B cell (primary cell): ENCODE measurements at regions not wholly inside any gene's neighbourhood (a gene's known extent, or its start where the extent isn't known, plus 50 kb on each side); places are given as distances from the start of the nearest gene placed in this dataset.

Source experiments
- ATAC-seq: fragments of 200-7000 bp; cut with Tn5 transposase; one replicate; pipeline ENCODE4 v1.10.0; 2021; ENCODE audit warnings: low read depth, mild to moderate bottlenecking, moderate number of reproducible peaks, moderate library complexity
- CTCF ChIA-PET: fragments of 350-600 bp; sonication (Branson Sonifier 250); formaldehyde crosslinking; loops from one replicate; lab custom pipeline; 2021; ENCODE audit warnings: antibody characterized with exemption, inconsistent platforms; lab: Charles Lee
- POLR2A ChIA-PET: fragments of 350-600 bp; sonication (Branson Sonifier 250); formaldehyde crosslinking; loops from one replicate; lab custom pipeline; 2021; ENCODE audit warnings: antibody characterized with exemption; lab: Charles Lee
- DNase-seq: peaks from one replicate; pipeline ENCODE4 v3.0.0; 2013
- H2AFZ ChIP-seq: 2 replicates; pipeline ENCODE4 v1.6.1; 2012; ENCODE audit warnings: mild to moderate bottlenecking, low read depth, low read length; ENCODE audit not compliant: insufficient read depth, poor library complexity, severe bottlenecking
- H3K27ac ChIP-seq, 2 donors: 1 replicate in 1 of 2; 2 replicates in 1 of 2; pipeline ENCODE4 v1.5.1; 2012 to 2013; ENCODE audit warnings: low read length in 2 of 2, mild to moderate bottlenecking in 2 of 2, moderate library complexity in 1 of 2
- H3K27me3 ChIP-seq, 4 experiments: fragments of 200-600 bp in 1 of 4; sonication (generic) in 1 of 4; replicated peaks in 1 of 4; 1 replicate in 2 of 4; 2 replicates in 2 of 4; pipeline versions ENCODE4 v1.6.1 to v1.7.0; 2013 to 2016; ENCODE audit warnings: low read length in 3 of 4, mild to moderate bottlenecking in 2 of 4, mixed read lengths in 1 of 4, moderate library complexity in 1 of 4; ENCODE audit not compliant: insufficient read depth in 4 of 4, control insufficient read depth in 3 of 4; ENCODE audit errors: control extremely low read depth in 1 of 4
- H3K36me3 ChIP-seq, 2 experiments: replicated peaks in 1 of 2; 1 replicate in 1 of 2; 2 replicates in 1 of 2; pipeline versions ENCODE4 v1.6.1 to v1.7.1; 2013; ENCODE audit warnings: low read length in 1 of 2; ENCODE audit not compliant: insufficient read depth in 2 of 2, control insufficient read depth in 1 of 2; ENCODE audit errors: control extremely low read depth in 1 of 2, extremely low read depth in 1 of 2
- H3K4me1 ChIP-seq, 2 donors: fragments of 200-600 bp in 1 of 2; sonication (generic) in 1 of 2; 1 replicate in 1 of 2; 2 replicates in 1 of 2; pipeline versions ENCODE4 v1.5.1 to v1.6.1; 2013 to 2017; ENCODE audit warnings: low read length in 2 of 2; ENCODE audit not compliant: control insufficient read depth in 2 of 2, insufficient read depth in 2 of 2
- H3K4me2 ChIP-seq: replicated peaks from 2 replicates; pipeline ENCODE3; 2012; ENCODE audit warnings: mild to moderate bottlenecking, low read depth, low read length; ENCODE audit not compliant: poor library complexity, severe bottlenecking
- H3K4me3 ChIP-seq, 5 experiments: fragments of 200-600 bp in 1 of 5; sonication (generic) in 1 of 5; 1 replicate in 3 of 5; 2 replicates in 2 of 5; pipeline versions ENCODE4 v1.5.1 to v1.7.0; 2011 to 2016; ENCODE audit warnings: low read length in 4 of 5, mild to moderate bottlenecking in 4 of 5, low read depth in 2 of 5, control low read depth in 1 of 5, moderate library complexity in 1 of 5; ENCODE audit not compliant: insufficient read depth in 1 of 5; ENCODE audit errors: control extremely low read depth in 1 of 5, extremely low read depth in 1 of 5
- H3K79me2 ChIP-seq: fragments of 200-600 bp; sonication (generic); one replicate; pipeline ENCODE4 v1.6.0; 2016; ENCODE audit warnings: low read length; ENCODE audit not compliant: control insufficient read depth, insufficient read depth
- H3K9ac ChIP-seq: fragments of 200-600 bp; sonication (generic); 2 replicates; pipeline ENCODE4 v1.6.1; 2017; ENCODE audit warnings: mild to moderate bottlenecking, low read length, moderate library complexity
- H3K9me3 ChIP-seq, 3 donors: one replicate each; pipeline versions ENCODE4 v1.6.1 to v1.7.1; 2013; ENCODE audit warnings: low read length in 2 of 3; ENCODE audit not compliant: control insufficient read depth in 2 of 3, insufficient read depth in 1 of 3; ENCODE audit errors: control extremely low read depth in 1 of 3
- H4K20me1 ChIP-seq: 2 replicates; pipeline ENCODE4 v1.6.0; 2012; ENCODE audit warnings: mild to moderate bottlenecking, low read length; ENCODE audit not compliant: insufficient read depth, control insufficient read depth, poor library complexity, severe bottlenecking
- H3K27ac Mint-ChIP-seq: one replicate; pipeline ENCODE4 v1.8.0; 2021; ENCODE audit warnings: mixed read lengths
- H3K27me3 Mint-ChIP-seq: one replicate; pipeline ENCODE4 v1.8.0; 2021; ENCODE audit warnings: mixed read lengths
- H3K4me1 Mint-ChIP-seq: one replicate; pipeline ENCODE4 v1.8.0; 2021; ENCODE audit warnings: mixed read lengths
- H3K4me3 Mint-ChIP-seq: one replicate; pipeline ENCODE4 v1.8.0; 2021; ENCODE audit warnings: mixed read lengths
- H3K9me3 Mint-ChIP-seq: one replicate; pipeline ENCODE4 v1.8.0; 2022; ENCODE audit warnings: mixed read lengths; ENCODE audit not compliant: insufficient read depth
- CTCF ChIP-seq: fragments of 200-600 bp; IDR thresholded peaks from one replicate; pipeline ENCODE4 v1.8.0; 2022; ENCODE audit warnings: antibody characterized with exemption, mild to moderate bottlenecking
- EZH2 ChIP-seq: IDR thresholded peaks from 2 replicates; pipeline ENCODE4 v1.6.1; 2012; ENCODE audit warnings: borderline replicate concordance, low read depth, mild to moderate bottlenecking, moderate library complexity, low read length; ENCODE audit not compliant: insufficient read depth, poor library complexity, severe bottlenecking
- WGBS: methylation state at CpG from one replicate; pipeline ENCODE4 v1.1.5; 2013; ENCODE audit warnings: missing lambda C conversion rate; ENCODE audit not compliant: insufficient coverage; 5-methylcytosine and 5-hydroxymethylcytosine counted together
- intact Hi-C: fragments of 100-400 bp; cut with micrococcal nuclease; formaldehyde crosslinking; loops from one replicate; pipeline ENCODE4 v1.10.0; 2022

- Mint-ChIP-seq H3K27ac (no peak overlapping the region), H3K4me1 (no peaks in the 10 kb centered on the region), H3K9me3 (no peaks in the 10 kb centered on the region), H3K27me3 (peaks cover 5% of the 10 kb centered on the region), H3K4me3 (no peak overlapping the region)
- Histone ChIP-seq H3K9ac (no peak overlapping the region), H3K27ac (no peak overlapping the region), H2AFZ (no peak overlapping the region), H3K27me3 (no peaks in the 10 kb centered on the region), H4K20me1 (no peaks in the 10 kb centered on the region), H3K36me3 (no peaks in the 10 kb centered on the region), H3K4me3 (no peak overlapping the region), H3K79me2 (no peaks in the 10 kb centered on the region), H3K4me1 (no peaks in the 10 kb centered on the region), H3K9me3 (no peaks in the 10 kb centered on the region), H3K4me2 (no peak overlapping the region)
- ATAC-seq = no peak
- intact Hi-C loops = no loop called here
- TF ChIP-seq EZH2 (no peak), CTCF (no peak)
- ChIA-PET POLR2A (no interaction called here), CTCF (no interaction called here)
- no peak for DNase-seq
- WGBS = 100% methylated on average over 1 of the region's 3 CpGs
Measured at GRCh38 chr15:39458131-39458530, 122.7 kb upstream of the THBS1 start.

- Mint-ChIP-seq H3K4me1 (no peaks in the 10 kb centered on the region), H3K9me3 (no peaks in the 10 kb centered on the region), H3K4me3 (no peak overlapping the region), H3K27ac (no peak overlapping the region), H3K27me3 (peaks cover 5% of the 10 kb centered on the region)
- no peaks in the 10 kb centered on the region for H3K27me3 ChIP-seq
- no peak for ATAC-seq
- H3K4me2 ChIP-seq = no peak overlapping the region
- POLR2A ChIA-PET = no interaction called here
- H3K9me3 ChIP-seq = no peaks in the 10 kb centered on the region
- CTCF ChIA-PET = no interaction called here
- TF ChIP-seq CTCF (no peak), EZH2 (no peak)
- WGBS = no CpG with 5 or more reads among the region's 1 CpG
- H3K27ac ChIP-seq = no peak overlapping the region
- no peak overlapping the region for H2AFZ ChIP-seq
- intact Hi-C loops = no loop called here
- no peaks in the 10 kb centered on the region for H4K20me1 ChIP-seq
- DNase-seq = no peak
- no peak overlapping the region for H3K9ac ChIP-seq
- no peaks in the 10 kb centered on the region for H3K36me3 ChIP-seq
- no peaks in the 10 kb centered on the region for H3K79me2 ChIP-seq
- no peak overlapping the region for H3K4me3 ChIP-seq
- H3K4me1 ChIP-seq = no peaks in the 10 kb centered on the region
Measured at GRCh38 chr15:39459548-39459947, 121.3 kb upstream of the THBS1 start.
